GM18498 (cell line): ENCODE measurements at regions not wholly inside any gene's neighbourhood (a gene's known extent, or its start where the extent isn't known, plus 50 kb on each side); places are given as distances from the start of the nearest gene placed in this dataset.
"Not testable (repeated sequence)": the region's sequence is repeated elsewhere in the genome, so short reads cannot be mapped to it uniquely, and the experiment has no call there.

ENCODE experiments used
- ATAC-seq: cut with Tn5 transposase; IDR thresholded peaks from one replicate; pipeline ENCODE4 v1.9.1; 2021; ENCODE audit warnings: mild to moderate bottlenecking, moderate library complexity; ENCODE audit not compliant: unreplicated experiment

DNA sequence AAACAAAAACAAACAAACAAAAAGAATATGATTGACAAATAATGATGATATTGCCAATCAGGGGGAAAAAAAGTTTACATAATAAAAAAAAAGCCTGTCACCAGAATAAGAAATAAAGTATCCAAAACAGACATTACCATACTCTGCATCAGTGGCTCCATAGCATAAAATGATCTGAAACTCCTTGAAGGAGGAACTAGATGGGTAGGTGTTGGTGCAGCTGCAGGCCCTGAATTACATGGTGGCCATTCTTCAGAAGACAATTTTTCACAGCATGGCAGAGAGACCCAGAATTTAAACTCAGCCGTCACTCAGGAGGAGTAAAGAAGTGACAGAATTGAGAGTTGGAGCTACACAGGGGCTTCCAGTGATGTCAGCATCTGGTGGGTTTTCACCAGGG is 60.2 kb downstream of the GLUL start:
- ATAC-seq: no peak

DNA sequence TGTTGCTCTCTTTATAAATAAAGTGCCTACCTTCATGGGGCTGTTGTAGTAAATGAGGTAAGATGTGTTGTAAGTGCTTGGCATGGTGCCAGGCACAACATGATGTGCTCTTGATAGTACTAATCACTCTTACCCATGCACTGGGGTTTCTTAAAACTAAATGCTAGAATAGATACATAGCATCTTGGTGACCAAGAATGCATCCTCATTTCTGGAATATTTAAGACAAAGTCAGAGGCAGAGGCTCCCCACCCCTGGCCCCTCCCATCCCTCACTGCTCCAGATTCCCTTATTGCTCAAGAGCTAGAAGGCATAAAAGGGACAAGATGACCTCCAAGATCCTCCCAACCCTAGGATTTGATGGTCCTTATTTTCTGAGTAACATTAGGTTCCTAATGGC is 61.3 kb downstream of the GLUL start:
- no peak for ATAC-seq

DNA sequence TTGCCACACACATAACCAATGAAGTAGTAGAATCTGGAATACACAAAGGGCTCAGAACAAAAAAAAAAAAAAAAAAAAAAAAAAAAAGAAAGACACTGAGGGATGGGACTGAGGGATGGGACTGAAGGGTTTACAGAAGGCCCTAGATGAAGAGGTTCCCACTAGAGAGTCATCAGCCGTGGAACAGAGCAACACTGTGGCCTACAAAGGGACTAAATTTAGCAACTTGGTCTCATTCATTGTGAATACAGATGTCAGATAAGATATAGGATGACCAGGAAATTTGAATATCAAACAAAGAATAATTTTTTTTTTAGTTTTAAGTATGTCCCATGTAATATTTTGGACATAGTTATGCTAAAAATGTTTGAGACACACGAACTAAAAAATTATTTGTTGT is 62.1 kb downstream of the GLUL start:
- ATAC-seq: no peak

DNA sequence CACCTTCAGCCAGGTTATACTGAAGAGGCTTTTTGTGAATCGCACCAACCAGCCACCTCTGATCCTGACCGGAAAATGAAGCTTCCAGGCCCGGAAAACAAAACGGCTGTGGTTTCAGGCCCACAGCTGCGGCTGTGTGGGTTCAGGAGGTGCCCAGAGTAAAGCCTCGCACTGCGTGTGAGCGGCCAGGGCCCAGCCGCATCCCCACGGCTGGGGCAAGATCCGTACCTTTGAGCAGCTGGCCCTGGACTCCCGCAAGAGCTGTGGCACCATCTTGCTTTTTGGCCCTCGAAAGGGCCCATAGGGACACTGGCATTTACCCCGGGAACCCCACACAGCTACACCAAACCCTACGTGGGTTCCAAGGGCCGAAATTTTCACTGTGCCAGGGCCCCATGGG is 63.0 kb downstream of the GLUL start:
- ATAC-seq: no peak

DNA sequence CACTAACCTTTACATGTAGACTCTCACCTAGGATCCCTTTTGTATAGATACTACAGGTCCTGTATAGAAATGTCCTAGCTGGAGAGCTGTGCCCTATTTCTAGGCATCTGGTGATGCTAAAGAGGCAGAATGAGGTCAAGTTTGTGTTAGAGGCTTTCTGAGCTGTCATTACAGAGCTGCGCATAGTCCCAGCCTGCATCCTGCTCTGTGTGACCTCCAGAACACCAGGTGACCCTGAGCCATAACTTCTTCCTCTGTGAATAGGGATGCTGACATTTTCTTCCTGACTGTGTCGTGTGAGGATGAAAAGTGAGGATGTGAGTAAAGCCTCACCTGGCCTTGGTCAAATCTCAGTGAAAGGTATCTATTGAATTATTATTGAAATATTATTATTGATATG is 66.3 kb downstream of the GLUL start:
- ATAC-seq: no peak

DNA sequence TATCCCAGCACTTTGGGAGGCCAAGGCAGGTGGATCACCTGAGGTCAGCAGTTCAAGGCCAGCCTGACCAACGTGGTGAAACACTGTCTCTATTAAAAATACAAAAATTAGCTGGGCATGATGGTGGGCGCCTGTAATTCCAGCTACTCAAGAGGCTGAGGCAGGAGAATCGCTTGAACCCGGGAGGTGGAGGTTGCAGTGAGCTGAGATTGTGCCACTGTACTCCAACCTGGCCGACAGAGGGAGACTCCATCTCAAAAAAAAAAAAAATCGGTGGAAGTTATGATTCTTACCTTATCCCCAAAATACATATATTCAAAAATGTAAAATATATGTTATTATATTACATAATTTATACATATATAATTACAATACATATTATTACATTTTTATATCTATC is 70.1 kb downstream of the GLUL start:
- ATAC-seq: not testable (repeated sequence)

DNA sequence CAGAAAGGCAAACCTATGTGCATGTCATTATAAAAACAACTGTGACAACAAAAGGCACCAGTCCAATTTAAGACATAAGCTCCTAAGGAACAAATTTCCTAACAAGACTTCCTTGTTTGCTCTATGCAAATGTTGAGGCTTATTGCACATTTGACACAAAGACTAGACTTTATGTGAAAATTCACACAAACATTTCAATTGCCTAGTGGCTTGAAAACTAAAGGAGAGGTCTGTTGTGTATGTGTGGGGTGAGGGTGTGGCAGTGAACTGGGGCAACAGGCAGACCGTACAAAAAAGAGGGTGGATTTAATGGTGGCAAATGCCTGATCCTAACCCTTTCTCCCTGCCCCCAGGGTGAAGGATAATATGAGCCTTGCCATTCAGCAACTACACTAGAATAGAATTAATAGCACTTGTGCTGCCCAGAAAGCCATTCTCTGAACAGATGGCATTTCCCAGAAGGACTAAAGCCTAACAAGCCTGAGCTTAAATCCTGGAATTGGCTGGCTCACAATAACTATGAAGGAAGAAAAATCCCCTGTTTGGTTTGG is 73.9 kb downstream of the GLUL start:
- ATAC-seq: no peak

DNA sequence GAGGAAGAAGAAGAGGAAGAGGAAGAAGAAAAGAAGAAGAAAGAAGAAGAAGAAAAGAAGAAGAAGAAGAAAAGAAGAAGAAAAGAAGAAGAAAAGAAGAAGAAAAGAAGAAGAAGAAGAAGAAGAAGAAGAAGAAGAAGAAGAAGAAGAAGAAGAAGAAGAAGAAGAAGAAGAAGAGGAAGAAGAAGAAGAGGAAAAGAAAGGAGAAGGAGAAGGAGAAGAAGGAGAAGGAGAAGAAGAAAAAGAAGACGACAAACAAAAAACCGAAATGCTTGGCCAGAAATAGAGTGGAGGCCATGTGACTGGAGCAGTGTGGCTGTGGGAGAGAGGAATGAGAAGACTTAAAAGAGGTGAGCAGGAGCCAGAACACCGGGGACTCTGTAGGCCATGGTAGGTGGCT is 75.1 kb downstream of the GLUL start:
- ATAC-seq: not testable (repeated sequence)

DNA sequence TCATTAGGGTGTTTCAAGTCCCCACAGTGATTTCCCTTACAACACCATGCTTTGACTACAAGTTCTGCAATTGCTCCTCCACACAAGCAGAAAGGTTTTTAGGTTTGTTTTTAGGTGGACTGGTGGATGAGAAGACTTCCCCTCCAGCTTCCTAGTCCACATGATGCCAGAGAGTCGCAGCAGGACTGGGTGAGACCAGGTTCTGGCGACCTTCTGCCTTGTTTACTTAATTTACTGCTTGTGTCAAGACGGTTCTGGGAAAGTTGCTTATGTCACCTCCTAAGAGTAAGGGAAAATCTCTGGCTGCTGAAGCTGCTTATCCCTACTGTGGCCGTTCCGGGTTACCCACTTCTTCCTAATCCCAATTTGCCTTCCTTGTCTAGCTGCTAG is 76.4 kb downstream of the GLUL start:
- no peak for ATAC-seq

DNA sequence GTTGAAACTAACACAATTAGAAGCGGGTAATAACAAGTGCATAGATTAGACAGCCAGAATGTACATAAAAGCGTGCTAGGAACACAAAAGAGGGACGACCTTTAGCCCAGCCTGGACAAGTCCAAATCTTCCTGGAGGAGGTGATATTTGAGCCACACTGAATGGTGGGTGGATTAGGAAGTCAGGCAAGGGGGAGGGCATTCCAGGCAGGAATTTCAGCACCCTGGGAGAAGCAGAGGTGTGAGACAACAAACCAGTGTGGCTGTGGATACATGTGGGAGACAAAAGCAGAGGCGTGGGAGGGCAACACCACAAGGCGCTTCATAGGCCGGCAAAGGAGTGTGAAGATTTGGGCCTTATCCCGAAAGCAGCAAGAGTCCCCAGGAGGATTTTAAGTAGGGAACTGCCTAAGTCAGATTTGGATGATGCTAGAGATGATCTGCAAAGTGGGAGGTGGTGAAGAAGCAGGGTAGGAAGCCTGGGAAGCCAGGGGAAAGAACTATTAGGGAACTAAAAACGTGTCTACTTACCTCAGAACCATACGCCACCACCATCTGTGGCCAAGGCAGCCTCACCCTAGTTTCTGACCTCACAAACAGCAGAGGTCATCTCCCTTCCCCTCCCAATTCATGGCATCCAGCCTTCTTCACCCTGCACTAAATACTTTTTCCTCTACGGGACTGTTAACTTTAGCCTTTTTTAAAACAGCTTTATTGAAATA is 81.8 kb downstream of the GLUL start:
- no peak for ATAC-seq

DNA sequence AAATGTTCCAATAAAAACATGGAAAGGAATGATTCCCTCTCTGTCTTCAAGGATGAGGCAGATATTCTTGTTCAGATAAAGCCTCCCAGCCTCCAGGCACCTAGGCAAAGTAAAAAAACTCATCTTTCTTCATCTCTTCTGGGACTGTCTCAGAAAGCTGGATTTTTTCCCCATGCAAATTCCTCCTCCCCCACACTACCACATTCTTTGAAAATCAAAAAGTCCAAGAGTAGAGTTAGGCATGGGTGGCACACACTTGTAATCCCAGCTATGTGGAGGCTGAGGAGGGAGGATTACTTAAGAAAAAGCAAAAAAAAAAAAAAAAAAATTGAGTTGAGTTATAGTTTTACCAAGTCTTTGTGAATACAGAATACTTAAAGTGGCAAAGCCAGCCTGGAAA is 82.8 kb downstream of the GLUL start:
- no peak for ATAC-seq

DNA sequence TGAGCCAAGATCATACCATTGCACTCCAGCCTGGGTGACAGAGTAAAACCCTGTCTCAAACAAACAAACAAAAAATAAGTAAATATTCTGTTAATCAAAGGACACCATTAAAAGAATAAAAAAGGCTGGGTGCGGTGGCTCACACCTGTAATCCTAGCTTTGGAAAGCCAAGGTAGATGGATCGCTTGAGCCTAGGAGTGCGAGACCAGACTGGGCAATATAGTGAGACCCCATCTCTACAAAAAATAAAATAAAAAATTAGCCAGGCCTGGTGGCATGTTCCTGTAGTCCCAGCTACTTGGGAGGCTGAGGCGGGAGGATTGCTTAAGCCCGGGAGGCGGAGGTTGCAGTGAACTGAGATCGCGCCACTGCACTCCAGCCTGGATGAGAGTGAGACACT is 84.1 kb downstream of the GLUL start:
- ATAC-seq: not testable (repeated sequence)

DNA sequence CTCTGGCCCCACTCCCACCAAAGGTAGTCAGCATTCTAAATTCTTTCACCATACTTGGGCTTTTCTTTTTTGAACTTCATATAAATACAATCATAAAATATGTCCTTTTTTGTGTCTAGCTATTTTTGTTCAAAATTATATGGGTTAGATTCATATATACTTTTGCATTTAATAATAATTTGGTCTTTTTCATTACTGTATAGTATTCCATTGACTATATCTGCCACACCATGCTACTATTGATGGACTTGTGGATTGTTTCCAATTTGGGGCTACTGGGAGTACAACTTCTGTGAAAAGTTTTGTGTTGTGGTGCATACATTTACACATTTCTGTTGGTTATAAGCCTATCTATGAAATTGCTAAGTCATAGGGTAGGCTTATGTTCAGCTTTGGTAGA is 85.7 kb downstream of the GLUL start:
- no peak for ATAC-seq

DNA sequence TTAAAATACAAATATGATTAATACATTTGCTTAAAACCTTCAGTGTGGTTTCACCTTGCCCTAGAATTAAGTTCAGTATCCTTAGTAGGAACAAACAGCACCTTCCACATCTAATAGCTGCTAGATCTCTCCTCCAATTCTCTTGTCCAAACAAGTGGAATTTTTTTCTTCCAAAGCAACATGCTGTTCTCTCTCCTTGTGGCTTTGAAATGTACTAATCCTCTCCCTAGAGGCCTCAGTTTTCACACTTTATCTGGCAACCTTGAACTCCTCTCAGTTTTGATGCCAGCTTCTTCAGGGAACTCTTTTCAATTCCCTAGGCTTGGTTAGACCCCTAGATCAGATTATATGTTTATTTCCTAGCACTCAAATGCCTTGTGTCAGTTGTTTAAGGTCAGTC is 87.0 kb downstream of the GLUL start:
- no peak for ATAC-seq

DNA sequence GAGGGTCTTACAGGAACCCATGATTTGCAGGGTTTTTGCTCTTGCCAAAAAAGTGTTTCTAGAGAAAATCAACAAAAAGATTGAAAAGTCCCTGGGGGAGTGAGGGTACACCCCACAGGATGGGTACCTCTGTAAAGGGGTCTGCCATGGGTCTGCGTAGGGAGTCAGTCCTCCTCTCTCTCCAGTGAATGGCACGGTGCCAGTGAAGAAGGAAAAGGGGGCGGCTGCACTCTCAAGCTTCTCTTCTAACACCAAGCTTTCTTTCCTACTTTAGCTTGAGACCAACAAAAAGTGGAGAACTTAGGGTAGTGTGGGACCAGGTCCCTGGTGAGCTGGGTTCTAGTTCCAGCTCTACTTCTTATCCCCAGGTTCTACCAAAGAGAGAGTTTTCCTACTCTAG is 87.4 kb downstream of the GLUL start:
- ATAC-seq: peak; percentile 29

DNA sequence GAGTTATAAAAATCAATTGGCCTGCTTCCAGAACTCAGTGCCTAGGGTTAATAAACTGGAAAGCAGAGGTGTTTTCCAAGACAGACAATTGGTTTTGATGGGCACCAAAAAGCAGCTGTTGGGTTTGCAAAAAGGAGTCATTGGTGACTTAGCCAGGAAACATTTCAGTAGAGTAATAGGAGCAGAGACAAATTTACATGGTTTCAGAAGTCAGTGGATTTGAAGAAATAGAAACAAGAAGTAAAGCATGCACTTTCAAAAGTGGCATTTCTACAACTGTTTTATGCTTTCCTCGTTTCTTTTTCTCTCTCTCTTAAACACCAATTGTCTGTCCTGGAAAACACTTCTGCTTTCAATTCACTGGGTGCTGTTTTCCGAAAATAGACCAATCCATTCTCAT is 87.8 kb downstream of the GLUL start:
- ATAC-seq: peak; percentile 90

DNA sequence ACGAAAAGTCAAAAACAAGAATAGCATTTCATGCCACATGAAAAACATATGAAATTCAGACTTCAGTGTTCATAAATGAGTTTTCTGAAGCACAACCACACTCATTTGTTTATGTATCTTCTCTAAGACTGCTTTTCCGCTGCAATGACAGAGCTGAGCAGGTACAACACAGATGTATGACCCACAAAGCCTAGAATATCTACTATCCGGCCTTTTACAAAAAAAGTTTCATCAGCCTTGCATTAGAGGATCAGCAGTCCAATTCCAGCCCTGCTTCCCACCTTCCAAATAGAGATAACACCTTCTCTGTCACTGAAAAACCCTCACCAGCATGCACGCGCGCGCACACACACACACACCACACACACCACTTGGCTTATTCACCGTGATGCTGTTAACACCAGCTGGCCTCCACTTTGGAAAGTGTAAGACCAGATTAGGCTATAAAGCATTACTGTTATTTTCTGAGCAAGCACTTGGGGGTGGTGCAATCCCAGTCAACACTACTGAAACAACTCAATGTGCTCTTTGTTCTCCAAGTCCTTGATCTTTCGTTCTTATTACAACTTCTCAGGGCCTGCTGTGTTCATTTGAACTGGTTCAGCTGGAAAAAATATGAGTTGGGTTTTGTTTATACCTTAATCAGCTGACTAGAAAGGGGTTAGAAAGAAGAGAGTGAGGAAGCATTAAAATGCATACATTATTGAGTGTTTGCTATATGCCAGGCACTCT is 90.0 kb downstream of the GLUL start:
- no peak for ATAC-seq

DNA sequence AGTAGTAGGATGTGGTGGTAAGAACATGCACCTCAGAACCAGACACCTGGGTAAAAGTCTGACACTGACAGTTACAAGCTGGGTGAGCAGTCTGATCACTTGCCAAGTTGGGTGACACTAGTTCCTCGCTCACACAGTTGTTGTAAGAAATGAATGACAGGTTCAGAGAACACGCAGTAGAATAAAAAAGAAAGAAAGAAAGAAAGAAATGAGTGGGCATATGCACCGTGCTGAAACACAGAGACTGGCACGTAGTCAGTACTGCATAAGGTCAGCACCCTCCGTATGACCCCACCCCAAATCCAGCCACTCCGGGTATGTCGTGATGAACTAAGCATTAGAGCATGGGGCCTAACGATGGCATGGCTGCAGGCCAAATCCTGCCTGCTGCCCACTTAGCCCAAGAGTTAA is 90.6 kb downstream of the GLUL start:
- no peak for ATAC-seq

DNA sequence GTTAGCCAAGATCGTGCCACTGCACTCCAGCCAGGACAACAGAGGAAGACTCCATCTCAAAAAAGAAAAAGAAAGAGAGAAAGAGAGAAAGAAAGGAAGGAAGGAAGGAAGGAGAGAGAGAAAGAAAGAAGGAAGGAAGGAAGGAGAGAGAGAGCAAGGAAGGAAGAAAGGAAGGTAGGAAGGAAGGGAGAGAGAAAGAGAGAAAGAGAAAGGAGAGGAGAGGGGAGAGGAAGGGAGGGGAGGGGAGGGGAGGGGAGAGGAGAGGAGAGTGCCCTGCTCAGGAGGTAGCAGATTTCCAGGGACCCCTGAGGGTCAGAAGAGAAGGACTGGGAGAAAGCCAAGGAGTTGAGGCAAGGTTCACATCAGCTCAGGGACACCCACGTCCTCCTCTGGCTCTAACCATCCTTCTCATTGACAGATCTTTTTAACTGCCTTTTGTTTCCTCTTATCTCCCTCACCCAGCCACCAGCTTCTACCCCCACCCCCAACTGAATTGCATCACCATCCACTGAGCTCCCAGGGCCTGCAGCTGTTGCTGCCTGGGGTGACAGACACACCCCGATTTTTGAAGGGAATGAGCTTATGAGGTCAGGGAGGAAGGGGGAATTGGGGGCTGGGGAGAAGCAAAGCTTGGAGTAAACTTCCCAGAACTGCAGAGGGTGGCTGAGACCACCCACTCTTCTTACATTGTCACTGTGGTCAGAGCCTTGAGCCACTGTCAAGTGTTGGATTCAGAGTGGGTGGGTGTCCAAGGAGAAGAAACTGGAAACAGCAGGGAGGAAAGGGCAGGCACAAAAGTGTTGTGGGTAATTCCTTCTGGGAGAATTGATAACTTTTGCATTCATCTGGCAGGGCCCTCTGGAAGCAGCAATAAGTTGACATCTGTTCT is 91.6 kb downstream of the GLUL start:
- no peak for ATAC-seq

DNA sequence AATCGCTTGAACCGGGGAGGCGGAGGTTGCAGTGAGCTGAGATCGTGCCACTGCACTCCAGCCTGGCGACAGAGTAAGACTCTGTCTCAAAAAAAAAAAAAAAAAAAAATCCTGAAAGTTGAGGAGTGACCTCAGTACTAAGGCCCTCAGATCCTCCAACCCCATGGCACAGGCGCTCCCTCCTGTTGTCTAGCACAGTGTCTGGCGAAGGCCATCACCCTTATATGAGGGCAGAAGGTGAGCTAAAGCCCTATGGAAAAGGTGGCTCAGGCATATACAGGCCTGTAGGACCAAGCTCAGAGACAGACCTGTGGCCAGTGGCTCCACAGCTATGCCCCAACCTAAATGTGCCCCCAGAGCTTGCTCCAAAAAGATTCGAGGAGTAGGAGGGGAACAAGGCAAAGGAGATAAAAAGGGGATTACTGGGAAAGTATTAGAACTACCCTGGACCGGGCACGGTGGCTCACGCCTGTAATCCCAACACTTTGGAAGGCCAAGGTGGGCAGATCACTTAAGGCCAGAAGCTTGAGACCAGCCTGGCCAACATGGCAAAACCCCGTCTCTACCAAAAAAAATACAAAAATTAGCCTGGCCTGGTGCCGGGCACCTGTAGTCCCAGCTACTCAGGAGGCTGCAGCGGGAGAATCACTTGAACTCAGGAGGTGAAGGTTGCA is 92.4 kb downstream of the GLUL start:
- not testable (repeated sequence) for ATAC-seq

DNA sequence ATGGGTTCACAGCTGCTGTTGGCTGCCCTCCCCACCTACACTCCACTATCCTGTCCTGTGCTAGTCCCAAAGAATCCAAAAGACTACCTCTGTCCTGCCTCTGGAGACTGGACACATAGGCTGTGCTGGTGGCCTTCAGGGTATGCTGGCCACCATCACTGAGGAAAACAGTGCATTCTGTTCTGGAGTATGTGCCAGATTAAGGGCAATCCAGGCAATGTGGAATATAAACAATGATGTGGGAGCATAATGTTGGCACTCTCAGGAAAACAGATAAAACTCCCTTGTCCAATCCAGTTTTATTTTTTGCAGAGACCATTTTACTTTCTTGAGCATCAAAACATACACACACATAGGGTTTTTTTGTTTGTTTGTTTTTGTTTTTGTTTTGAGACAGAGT is 94.3 kb downstream of the GLUL start:
- ATAC-seq: no peak
